ENCODE measurements at regions not wholly inside any gene's neighbourhood (a gene's known extent, or its start where the extent isn't known, plus 50 kb on each side); places are given as distances from the start of the nearest gene placed in this dataset.

GRCh38 chr18:34330308-34330707 lies 105.6 kb upstream of the NOL4 start:
- TF ChIP-seq EP300 (IDR thresholded peaks at IDR 0.05) (no peak), CTCF (IDR thresholded peaks at IDR 0.05) (no peak), POLR2AphosphoS5 (IDR thresholded peaks at IDR 0.05) (no peak), POLR2A (IDR thresholded peaks at IDR 0.05; ENCODE audit: low read depth) (no peak)

All from esophagus muscularis mucosa (tissue), 4 donors.